OCI-M1 (cell line): ENCODE measurements at regions not wholly inside any gene's neighbourhood (a gene's known extent, or its start where the extent isn't known, plus 50 kb on each side); places are given as distances from the start of the nearest gene placed in this dataset.
A peak's percentile ranks its signal among the peaks of the same experiment; 100 is the strongest.

Experiments used
- DNase-seq: peaks from one replicate; lab custom pipeline; 2025; lab: John Stamatoyannopoulos, UW

- no peak for DNase-seq
Observed at GRCh38 chr4:123278755-123279154, 117.8 kb upstream of the SPRY1 start.

- no peak for DNase-seq
Observed at GRCh38 chr4:123283371-123283895, 113.2 kb upstream of the SPRY1 start.

GRCh38 chr4:123284168-123284567 lies 112.4 kb upstream of the SPRY1 start:
- peak; percentile 17 for DNase-seq

GRCh38 chr4:123286903-123287466 lies 109.6 kb upstream of the SPRY1 start:
- no peak for DNase-seq

GRCh38 chr4:123288309-123289025 lies 108.1 kb upstream of the SPRY1 start:
- DNase-seq, result no peak

- no peak for DNase-seq
Observed at GRCh38 chr4:123291329-123291728, 105.3 kb upstream of the SPRY1 start.

GRCh38 chr4:123297836-123298235 lies 98.8 kb upstream of the SPRY1 start:
- no peak for DNase-seq

GRCh38 chr4:123298261-123298660 lies 98.3 kb upstream of the SPRY1 start:
- DNase-seq, result no peak

GRCh38 chr4:123298801-123299200 lies 97.8 kb upstream of the SPRY1 start:
- DNase-seq, result no peak

- DNase-seq, result peak; percentile 71
Observed at GRCh38 chr4:123299212-123299691, 97.3 kb upstream of the SPRY1 start.

- DNase-seq, result no peak
Observed at GRCh38 chr4:123300222-123301039, 96.2 kb upstream of the SPRY1 start.

- no peak for DNase-seq
Observed at GRCh38 chr4:123301923-123302322, 94.7 kb upstream of the SPRY1 start.

- no peak for DNase-seq
Observed at GRCh38 chr4:123304151-123304964, 92.2 kb upstream of the SPRY1 start.

GRCh38 chr4:123305736-123306135 lies 90.9 kb upstream of the SPRY1 start:
- DNase-seq, result no peak

- no peak for DNase-seq
Observed at GRCh38 chr4:123306769-123307168, 89.8 kb upstream of the SPRY1 start.

- DNase-seq, result no peak
Observed at GRCh38 chr4:123308667-123309066, 87.9 kb upstream of the SPRY1 start.

- DNase-seq, result no peak
Observed at GRCh38 chr4:123312116-123312515, 84.5 kb upstream of the SPRY1 start.

GRCh38 chr4:123312951-123313592 lies 83.5 kb upstream of the SPRY1 start:
- no peak for DNase-seq

- DNase-seq, result no peak
Observed at GRCh38 chr4:123315617-123316016, 81.0 kb upstream of the SPRY1 start.

GRCh38 chr4:123317211-123317610 lies 79.4 kb upstream of the SPRY1 start:
- no peak for DNase-seq

- DNase-seq, result no peak
Observed at GRCh38 chr4:123319639-123320038, 77.0 kb upstream of the SPRY1 start.
